MG63 (cell line): ENCODE measurements at regions not wholly inside any gene's neighbourhood (a gene's known extent, or its start where the extent isn't known, plus 50 kb on each side); places are given as distances from the start of the nearest gene placed in this dataset.

ENCODE experiments used
- DNase-seq: peaks from one replicate; pipeline ENCODE4 v3.0.0-alpha.2; 2020
- H3K27me3 ChIP-seq: fragments of 250-450 bp; sonication (Bioruptor Pico); 2 replicates; pipeline ENCODE4 v1.5.1; 2020; ENCODE audit warnings: mild to moderate bottlenecking, moderate library complexity
- H3K36me3 ChIP-seq: fragments of 250-450 bp; sonication (Bioruptor Pico); 2 replicates; pipeline ENCODE4 v1.5.1; 2020; ENCODE audit warnings: mild to moderate bottlenecking, moderate library complexity
- H3K4me3 ChIP-seq: fragments of 250-450 bp; sonication (Bioruptor Pico); 2 replicates; pipeline ENCODE4 v1.5.1; 2020; ENCODE audit warnings: mild to moderate bottlenecking, moderate library complexity
- H3K9me3 ChIP-seq: fragments of 250-450 bp; sonication (Bioruptor Pico); 2 replicates; pipeline ENCODE4 v1.5.1; 2020; ENCODE audit warnings: mild to moderate bottlenecking, moderate library complexity

DNA sequence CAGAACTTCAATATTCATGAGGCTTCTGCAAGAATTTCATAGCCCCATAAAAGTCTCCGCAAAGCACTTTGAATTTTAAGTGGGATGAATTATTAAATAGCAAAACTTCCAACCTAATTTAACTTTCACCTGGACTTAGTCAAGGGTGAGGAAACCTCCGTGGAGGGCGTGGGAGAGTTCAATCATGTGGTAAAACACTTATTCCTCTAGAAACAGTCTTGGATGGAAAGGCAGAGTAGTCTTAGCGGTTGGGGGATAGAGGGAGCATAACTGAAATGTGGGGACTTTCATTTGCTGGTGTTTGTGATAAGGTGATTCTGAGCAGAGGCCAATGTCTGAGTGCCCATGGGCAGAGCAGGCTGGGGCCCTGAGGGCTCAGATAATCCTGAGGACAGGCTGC is 241.9 kb downstream of the IRX1 start:
- Histone ChIP-seq H3K27me3 (no peaks in the 10 kb centered on the region), H3K4me3 (no peak overlapping the region)
- no peak for DNase-seq

DNA sequence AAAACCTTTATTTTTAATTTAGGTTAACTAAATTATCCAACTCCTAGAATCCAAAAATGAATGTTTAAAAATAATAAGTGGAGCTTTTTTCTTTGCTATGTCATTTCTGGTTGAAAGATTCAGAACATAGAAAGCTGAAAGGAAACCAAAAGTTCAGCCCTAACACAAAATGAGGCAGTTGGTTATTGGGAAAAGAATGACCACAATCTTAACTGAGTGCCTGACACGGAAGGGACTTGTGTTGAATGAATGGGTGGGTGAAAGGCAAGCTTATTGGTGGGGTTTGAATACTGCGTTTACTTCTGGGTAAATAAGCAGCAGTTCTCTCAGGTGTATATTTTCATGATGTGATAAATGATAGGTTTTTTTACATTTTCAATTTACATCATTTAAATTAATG is 243.5 kb downstream of the IRX1 start:
- Histone ChIP-seq H3K4me3 (no peak overlapping the region), H3K9me3 (no peaks in the 10 kb centered on the region), H3K27me3 (no peaks in the 10 kb centered on the region), H3K36me3 (no peaks in the 10 kb centered on the region)
- DNase-seq, result no peak

More for the DNA sequence above, 241.9 kb downstream of the IRX1 start:
- Histone ChIP-seq H3K36me3 (no peaks in the 10 kb centered on the region), H3K9me3 (no peaks in the 10 kb centered on the region)

DNA sequence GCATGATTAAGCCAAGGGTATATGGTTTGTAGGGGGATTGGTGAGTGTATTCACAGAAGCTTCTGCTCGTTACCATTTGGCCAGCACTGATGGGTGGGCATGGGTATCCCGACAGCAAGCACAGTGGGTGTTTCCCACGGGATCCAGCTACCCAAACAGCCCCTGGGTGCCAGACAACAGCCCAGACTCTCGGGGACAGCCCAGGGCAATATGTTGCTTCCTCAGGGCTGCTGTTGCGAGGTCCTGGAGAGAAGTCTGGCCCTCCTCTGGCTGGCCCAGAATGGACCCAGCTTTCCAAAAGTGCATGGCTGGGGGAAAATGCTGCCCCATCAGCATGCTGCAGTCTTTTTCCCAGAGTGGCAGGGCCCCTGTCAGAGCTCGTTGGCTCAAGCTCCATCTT is 247.0 kb downstream of the IRX1 start:
- Histone ChIP-seq H3K36me3 (no peaks in the 10 kb centered on the region), H3K27me3 (no peaks in the 10 kb centered on the region; the same call in none of the 2 replicates), H3K9me3 (peaks cover 3% of the 10 kb centered on the region; the same call in 1 of the 2 replicates), H3K4me3 (no peak overlapping the region)
- DNase-seq, result no peak

DNA sequence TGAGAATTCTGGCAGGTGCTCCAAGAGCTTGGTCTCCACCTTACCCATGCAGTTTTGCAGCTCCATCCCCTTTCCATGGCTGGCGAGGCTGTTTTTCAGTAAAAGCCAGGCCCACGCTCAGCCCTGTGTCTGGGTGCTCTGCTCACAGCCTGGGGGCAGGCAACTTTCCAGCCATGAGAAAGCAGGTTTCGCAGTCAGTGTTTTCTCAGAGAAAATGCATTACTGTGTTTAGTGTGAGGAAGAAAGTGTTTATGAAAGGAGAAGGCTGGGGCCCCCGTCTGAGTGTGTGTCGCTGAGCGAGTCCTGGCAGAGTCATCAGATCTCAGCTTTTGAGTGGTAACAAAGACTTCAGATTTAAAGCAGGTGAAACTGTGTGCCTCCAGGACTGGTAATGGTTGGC is 248.1 kb downstream of the IRX1 start:
- H3K36me3 ChIP-seq, result no peaks in the 10 kb centered on the region
- H3K27me3 ChIP-seq, result no peaks in the 10 kb centered on the region; the same call in none of the 2 replicates
- H3K4me3 ChIP-seq, result no peak overlapping the region
- H3K9me3 ChIP-seq, result peaks cover 3% of the 10 kb centered on the region; the same call in 1 of the 2 replicates
- no peak for DNase-seq

DNA sequence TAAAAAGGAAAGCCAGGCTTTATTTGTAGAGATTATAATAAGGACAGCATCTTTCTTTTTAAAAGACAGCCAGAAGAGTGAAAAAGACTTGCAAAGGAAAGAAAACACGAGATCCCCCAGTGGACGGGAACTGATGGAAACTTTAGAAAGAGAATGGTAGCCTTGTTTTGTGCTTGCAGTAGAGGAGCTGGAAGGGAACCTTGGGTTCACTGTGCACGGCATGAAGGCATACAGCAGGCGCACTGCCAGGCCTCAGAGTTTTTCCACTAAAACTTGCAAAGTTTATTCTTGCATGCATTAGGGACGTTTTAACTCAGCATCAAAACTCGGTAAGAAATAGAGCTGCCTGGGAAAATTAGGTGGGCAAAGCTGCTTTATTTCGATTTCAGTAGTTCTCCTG is 248.6 kb downstream of the IRX1 start:
- no peak for DNase-seq

DNA sequence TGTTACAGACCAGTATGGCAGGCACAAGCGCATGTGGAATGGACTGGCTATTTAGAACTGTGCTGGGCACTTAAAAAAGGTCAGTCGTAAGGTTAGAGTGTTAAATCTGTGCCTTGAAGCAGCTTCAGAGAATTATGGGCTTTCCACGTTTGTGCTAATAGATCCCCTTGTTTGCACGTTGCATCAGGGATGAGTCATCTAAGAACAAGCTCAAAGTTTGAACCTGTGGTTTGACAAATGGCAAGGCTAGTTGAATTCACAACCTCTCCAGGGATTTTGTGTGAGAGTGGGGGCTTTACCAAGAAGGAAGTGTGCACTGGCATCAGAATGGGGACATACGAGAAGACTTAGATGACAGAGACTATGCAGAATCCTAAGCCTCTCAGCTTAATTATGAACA is 249.6 kb downstream of the IRX1 start:
- DNase-seq, result no peak
- Histone ChIP-seq H3K4me3 (no peak overlapping the region), H3K36me3 (no peaks in the 10 kb centered on the region), H3K9me3 (peaks cover 3% of the 10 kb centered on the region; the same call in 1 of the 2 replicates), H3K27me3 (no peaks in the 10 kb centered on the region; the same call in none of the 2 replicates)

More for the DNA sequence above, 248.6 kb downstream of the IRX1 start:
- H3K27me3 ChIP-seq, result no peaks in the 10 kb centered on the region; the same call in none of the 2 replicates
- H3K36me3 ChIP-seq, result no peaks in the 10 kb centered on the region
- H3K9me3 ChIP-seq, result peaks cover 3% of the 10 kb centered on the region; the same call in 1 of the 2 replicates
- no peak overlapping the region for H3K4me3 ChIP-seq

DNA sequence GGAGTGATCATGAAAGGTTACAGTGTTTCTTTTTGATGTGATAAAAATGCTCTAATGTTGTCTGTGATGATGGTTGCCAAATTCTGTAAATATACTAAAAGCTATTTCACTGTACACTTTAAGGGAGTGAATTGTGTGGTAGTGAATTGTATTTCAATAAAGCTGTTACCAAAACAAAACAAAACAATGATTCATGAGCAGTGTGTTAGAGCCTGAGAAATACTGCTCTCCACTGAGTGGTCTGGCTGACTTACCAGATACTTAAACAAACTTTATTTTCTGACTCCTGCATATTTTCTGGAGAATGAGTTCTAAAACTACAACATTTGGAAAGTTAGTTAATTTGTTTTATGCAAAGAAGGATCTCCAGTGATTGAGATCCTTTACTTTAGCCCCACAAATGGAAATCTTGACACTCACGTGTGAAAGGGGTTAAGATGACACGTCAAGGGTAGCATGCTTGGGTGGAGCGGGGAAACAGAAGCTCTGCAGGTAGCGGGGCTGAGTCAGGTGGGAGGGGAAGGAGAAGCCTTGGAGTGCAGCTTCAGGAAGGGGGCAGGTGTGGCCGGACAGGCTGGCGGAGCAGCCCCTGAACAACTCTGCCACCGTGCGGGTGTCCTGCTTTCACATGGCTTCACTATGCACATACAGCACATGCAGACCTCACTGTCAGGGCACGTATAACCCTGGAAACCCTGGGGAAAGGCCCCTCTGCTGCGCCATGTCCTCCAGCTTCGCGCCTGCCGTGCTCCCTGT is 256.7 kb downstream of the IRX1 start:
- Histone ChIP-seq H3K36me3 (no peaks in the 10 kb centered on the region), H3K9me3 (no peaks in the 10 kb centered on the region), H3K27me3 (peaks cover 3% of the 10 kb centered on the region; the same call in 1 of the 2 replicates), H3K4me3 (no peak overlapping the region)
- DNase-seq, result no peak

DNA sequence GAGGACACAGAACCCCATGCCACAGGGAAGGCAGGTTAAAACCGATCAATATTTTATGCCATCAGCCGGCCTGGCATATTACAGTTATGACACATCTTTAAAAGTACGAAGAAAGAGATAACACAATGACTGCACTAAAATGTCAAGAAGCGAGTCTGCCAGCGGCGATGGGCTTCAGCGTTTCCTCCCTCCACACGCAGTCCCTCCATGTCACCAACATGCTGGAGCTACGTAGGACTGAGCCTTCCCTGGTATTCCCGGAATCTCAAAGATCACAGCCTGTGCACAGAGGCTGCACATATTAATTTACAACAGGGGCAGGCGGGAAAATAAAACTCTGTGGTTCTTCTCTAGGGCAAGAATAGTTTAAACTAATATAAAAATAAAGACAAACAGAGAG is 257.7 kb downstream of the IRX1 start:
- peaks cover 3% of the 10 kb centered on the region; the same call in 1 of the 2 replicates for H3K27me3 ChIP-seq
- no peak for DNase-seq
- no peaks in the 10 kb centered on the region for H3K9me3 ChIP-seq
- no peak overlapping the region for H3K4me3 ChIP-seq
- H3K36me3 ChIP-seq, result no peaks in the 10 kb centered on the region

DNA sequence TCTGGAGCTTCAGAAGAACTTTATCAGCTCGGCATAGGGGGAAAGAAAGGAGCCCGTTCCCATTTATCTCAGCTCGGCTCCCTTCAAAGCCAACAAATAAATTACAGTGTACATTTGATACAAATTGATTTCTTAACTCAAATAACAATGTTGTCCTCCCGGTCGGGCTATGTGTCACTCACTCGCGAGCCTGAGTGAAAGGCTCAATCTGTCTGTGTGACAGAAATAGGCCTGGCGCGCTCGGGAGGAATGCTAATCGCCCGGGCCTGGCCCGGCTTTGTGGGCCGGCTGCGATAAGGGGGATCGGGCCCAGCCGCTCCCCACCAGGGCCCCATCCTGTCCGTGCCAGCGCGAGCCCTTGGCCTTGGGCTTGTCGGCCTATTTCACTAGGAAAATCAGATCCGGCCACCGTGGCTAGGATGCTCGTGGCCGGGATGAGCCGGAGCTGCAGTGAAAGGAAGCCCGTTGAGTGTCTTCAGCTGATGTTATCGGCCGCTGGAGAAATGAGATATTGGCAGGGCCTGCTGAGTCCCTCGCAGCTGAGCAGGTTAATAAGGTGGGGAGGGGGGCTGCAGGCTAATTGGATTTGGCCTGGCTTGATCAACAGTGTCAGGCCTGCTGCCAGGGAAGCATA is 258.7 kb downstream of the IRX1 start:
- no peak overlapping the region for H3K4me3 ChIP-seq
- H3K9me3 ChIP-seq, result no peaks in the 10 kb centered on the region
- no peaks in the 10 kb centered on the region for H3K36me3 ChIP-seq
- peaks cover 3% of the 10 kb centered on the region; the same call in 1 of the 2 replicates for H3K27me3 ChIP-seq
- no peak for DNase-seq

DNA sequence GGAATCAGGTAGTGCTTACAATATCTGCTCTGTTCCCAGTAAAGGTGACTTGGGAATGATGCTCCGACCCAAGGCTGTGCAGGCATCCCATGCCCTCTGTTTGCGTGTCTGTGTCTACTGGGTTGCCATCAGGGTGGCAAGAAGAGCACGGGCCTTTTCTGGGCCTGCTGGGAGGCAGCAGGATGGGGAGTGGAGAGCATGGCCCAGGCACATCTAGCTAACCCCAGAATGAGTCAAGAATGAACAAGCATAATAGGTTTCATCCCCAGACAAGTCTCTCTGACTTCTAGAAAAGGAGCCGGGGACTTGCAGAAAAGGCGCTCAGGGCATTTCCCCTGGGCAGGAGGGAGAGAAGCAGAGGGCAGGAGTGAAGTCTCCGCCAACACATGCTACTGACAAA is 260.4 kb downstream of the IRX1 start:
- Histone ChIP-seq H3K9me3 (no peaks in the 10 kb centered on the region), H3K27me3 (peaks cover 3% of the 10 kb centered on the region; the same call in 1 of the 2 replicates), H3K4me3 (no peak overlapping the region), H3K36me3 (no peaks in the 10 kb centered on the region)
- no peak for DNase-seq

DNA sequence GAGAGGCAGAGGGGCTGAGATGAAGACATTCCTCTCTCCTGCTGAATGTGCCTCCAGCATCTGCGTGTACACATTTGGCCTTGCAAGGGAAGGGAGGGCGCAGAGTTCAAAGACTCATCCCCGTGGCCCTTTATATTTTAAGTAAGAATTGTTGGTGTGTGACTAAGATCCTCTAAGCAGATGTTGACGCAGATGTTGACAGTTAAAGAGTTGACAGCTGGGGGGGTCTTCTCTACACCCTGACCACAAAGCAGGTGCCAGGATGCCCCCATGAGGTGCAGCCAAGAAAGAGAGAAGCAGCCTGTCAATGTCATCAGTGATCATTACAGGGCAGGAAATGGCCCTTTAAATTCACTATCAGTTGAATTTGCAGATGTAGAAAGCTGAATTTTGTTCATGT is 262.9 kb downstream of the IRX1 start:
- no peak for DNase-seq
- Histone ChIP-seq H3K4me3 (no peak overlapping the region), H3K36me3 (no peaks in the 10 kb centered on the region), H3K27me3 (no peaks in the 10 kb centered on the region; the same call in 1 of the 2 replicates), H3K9me3 (no peaks in the 10 kb centered on the region)

DNA sequence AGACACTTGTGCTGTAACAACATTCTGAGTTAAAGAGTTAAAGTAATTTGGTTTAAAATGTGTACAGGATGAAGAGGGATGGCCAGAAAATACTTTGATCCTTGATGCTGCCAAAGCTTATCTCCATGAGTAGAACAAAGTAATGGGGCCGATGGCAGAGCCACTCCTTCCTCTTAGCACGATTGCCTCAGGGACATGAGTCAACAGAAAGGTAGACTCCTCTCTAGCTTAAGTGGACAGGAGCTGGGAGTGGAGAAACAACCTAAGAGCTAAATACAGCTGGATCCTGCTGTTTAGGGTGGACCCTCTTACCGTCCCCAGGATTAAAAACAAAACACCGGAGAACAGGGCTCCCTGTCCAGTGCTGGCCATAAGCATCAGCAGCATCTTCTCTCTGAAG is 267.3 kb downstream of the IRX1 start:
- H3K27me3 ChIP-seq, result no peaks in the 10 kb centered on the region
- no peak for DNase-seq
- H3K4me3 ChIP-seq, result no peak overlapping the region
- H3K36me3 ChIP-seq, result no peaks in the 10 kb centered on the region
- no peaks in the 10 kb centered on the region for H3K9me3 ChIP-seq

DNA sequence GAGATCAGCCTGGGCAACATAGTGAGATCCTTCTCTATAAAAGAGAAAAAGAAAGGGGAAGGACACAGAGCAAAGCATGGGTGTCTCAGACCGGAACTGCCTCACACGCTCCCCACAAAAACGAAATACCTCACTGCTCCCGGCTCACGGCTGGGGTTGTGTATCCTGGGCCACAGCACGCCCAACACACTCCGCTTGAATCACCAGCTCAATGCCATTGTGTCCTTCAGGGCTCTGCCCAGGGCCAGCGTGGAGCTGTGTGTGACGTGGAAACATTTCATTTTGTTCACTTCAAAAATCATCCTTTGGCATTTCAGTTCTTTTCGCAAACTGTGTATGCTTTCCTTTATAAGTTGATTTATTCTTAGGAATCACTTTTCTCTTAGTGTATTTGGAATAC is 279.5 kb downstream of the IRX1 start:
- H3K9me3 ChIP-seq, result no peaks in the 10 kb centered on the region
- no peaks in the 10 kb centered on the region; the same call in 1 of the 2 replicates for H3K27me3 ChIP-seq
- DNase-seq, result no peak
- no peak overlapping the region for H3K4me3 ChIP-seq
- H3K36me3 ChIP-seq, result no peaks in the 10 kb centered on the region

DNA sequence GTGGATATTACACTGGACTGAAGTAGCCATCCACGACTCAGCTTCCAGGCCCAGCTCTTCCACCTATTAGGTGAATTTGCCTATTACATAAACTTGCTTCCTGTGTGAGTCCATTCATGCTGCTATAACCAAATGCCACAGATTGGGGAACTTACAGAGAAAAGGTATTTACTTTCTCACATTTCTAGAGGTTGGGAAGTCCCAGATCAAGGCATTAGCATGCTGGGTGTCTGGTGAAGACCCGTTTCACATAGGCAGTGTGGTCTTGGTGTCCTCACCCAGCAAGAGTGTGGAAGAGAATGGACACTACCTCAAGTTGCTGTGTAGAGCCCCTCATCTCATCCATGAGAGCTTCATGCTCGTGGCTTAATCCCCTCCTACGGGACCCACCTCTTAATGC is 282.6 kb downstream of the IRX1 start:
- Histone ChIP-seq H3K27me3 (no peaks in the 10 kb centered on the region; the same call in 1 of the 2 replicates), H3K9me3 (no peaks in the 10 kb centered on the region), H3K4me3 (no peak overlapping the region), H3K36me3 (no peaks in the 10 kb centered on the region)
- no peak for DNase-seq

DNA sequence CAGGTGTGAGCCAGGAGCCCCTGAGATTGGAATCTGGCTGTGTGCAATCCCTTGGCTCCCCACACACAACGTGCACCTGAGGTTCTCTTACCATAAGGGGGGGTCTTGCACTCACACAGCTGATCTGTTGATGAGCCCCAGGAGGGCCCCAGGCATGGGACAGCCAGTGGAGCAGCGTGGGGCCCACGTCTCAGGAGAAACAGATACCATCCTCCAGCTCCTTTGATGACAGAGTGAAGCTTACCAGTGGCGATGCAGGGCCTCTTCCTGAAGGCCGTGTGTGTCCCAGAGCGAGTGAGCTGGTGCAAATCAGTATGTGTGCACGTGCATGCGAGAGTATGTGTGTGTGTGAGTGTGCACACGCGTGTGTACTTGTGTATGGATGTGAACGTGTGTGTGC is 287.4 kb downstream of the IRX1 start:
- no peaks in the 10 kb centered on the region; the same call in 1 of the 2 replicates for H3K27me3 ChIP-seq
- H3K9me3 ChIP-seq, result no peaks in the 10 kb centered on the region
- H3K4me3 ChIP-seq, result no peak overlapping the region
- no peak for DNase-seq
- H3K36me3 ChIP-seq, result no peaks in the 10 kb centered on the region

DNA sequence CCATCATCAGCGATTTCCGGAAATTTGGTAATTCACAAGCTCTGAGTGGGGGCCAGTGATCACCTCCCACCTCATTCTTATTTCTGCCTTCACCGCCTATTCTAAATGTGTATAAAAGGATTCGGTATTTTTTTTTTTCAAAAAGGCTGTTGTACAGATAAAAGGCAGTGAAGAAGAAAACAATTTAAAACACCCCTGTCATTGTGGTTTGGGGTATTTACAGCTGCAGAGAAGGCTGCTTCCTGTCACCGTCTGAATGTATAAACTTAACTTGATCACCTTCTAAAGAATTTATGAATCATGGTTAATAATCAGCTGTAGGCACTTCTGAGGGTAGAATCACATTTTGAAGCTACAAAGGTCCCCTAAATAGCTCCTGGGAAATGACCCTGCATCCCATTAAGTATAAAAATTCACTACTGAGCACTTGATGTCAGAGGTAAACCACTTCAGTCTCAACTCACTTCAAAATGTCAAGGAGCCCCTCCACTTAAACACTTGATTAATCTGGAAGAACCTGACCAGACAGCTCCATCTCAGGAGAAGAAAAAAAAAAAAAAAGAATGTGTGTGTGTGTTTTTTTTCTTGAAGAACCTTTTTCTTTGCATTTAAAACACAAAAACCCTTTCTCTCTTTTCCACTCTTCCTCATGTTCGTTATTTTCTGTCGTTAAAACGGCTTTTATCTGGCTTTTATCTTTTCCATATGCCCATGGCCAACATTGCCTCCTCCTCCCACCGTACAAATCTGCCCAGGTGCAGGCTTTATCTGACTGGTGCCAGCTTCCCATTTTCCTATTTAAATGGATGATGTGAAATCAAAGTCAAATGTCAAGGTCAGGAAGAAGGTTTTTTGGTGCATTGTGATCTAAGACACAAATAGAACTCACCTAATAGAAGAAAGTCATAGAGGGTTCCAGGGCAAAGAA is 291.2 kb downstream of the IRX1 start:
- DNase-seq, result no peak
- Histone ChIP-seq H3K4me3 (no peak overlapping the region), H3K27me3 (no peaks in the 10 kb centered on the region), H3K9me3 (no peaks in the 10 kb centered on the region), H3K36me3 (no peaks in the 10 kb centered on the region)

DNA sequence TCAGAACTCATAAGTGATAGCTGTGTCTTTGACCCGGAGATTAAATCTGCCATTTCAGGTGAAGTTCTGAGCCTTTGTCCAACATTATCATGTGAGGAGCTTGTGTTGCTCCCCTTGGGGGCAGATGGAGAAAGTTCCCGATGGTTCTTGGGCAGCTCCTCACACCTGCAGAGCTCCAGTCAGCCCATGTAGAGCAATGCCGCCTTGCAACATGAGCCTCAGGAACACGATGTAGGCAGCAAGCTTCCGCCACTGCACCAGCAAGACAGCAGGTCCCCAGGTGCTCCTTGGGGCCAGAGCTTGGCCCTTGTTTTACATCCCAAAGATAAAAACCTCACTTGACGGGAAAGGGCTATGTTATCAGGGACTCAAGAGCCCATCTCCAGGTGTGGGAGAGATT is 292.7 kb downstream of the IRX1 start:
- Histone ChIP-seq H3K36me3 (no peaks in the 10 kb centered on the region), H3K27me3 (no peaks in the 10 kb centered on the region), H3K9me3 (no peaks in the 10 kb centered on the region), H3K4me3 (no peak overlapping the region)
- no peak for DNase-seq
